Left renal pelvis (tissue), 4 donors: ENCODE measurements at regions not wholly inside any gene's neighbourhood (a gene's known extent, or its start where the extent isn't known, plus 50 kb on each side); places are given as distances from the start of the nearest gene placed in this dataset.

Experiments
- DNase-seq, 4 donors: peaks; one replicate each; pipeline ENCODE4 v3.0.0-alpha.2; 2013; ENCODE audit warnings: low read depth in 4 of 4, low spot score in 3 of 4

GRCh38 chr13:107365466-107366215 is 797.7 kb upstream of the ARGLU1 start:
- DNase-seq = no peak

- DNase-seq = no peak
Observed at GRCh38 chr13:107364658-107365057, 796.7 kb upstream of the ARGLU1 start.

- no peak for DNase-seq
Observed at GRCh38 chr13:107361666-107362065, 793.7 kb upstream of the ARGLU1 start.

GRCh38 chr13:107360010-107360409 is 792.1 kb upstream of the ARGLU1 start:
- DNase-seq = no peak

GRCh38 chr13:107358866-107359265 is 790.9 kb upstream of the ARGLU1 start:
- no peak for DNase-seq

- DNase-seq = no peak
Observed at GRCh38 chr13:107351305-107351704, 783.4 kb upstream of the ARGLU1 start.

- DNase-seq = no peak
Observed at GRCh38 chr13:107348925-107349324, 781.0 kb upstream of the ARGLU1 start.

- no peak for DNase-seq
Observed at GRCh38 chr13:107348471-107348870, 780.5 kb upstream of the ARGLU1 start.

GRCh38 chr13:107347641-107348369 is 779.9 kb upstream of the ARGLU1 start:
- DNase-seq = no peak

- no peak for DNase-seq
Observed at GRCh38 chr13:107342747-107343146, 774.8 kb upstream of the ARGLU1 start.

- DNase-seq = no peak
Observed at GRCh38 chr13:107339209-107339608, 771.3 kb upstream of the ARGLU1 start.

GRCh38 chr13:107332188-107332587 is 764.3 kb upstream of the ARGLU1 start:
- DNase-seq = no peak

- DNase-seq = no peak
Observed at GRCh38 chr13:107331359-107331758, 763.4 kb upstream of the ARGLU1 start.

GRCh38 chr13:107330484-107330883 is 762.5 kb upstream of the ARGLU1 start:
- DNase-seq = no peak

- no peak for DNase-seq
Observed at GRCh38 chr13:107329991-107330390, 762.1 kb upstream of the ARGLU1 start.

- DNase-seq = no peak
Observed at GRCh38 chr13:107324416-107325204, 756.7 kb upstream of the ARGLU1 start.

GRCh38 chr13:107322228-107322627 is 754.3 kb upstream of the ARGLU1 start:
- no peak for DNase-seq

GRCh38 chr13:107305178-107305577 is 737.2 kb upstream of the ARGLU1 start:
- no peak for DNase-seq

- no peak for DNase-seq
Observed at GRCh38 chr13:107301724-107302374, 733.9 kb upstream of the ARGLU1 start.

GRCh38 chr13:107299717-107300116 is 731.8 kb upstream of the ARGLU1 start:
- DNase-seq = no peak

GRCh38 chr13:107296804-107297203 is 728.9 kb upstream of the ARGLU1 start:
- DNase-seq = no peak
